ENCODE measurements at regions not wholly inside any gene's neighbourhood (a gene's known extent, or its start where the extent isn't known, plus 50 kb on each side); places are given as distances from the start of the nearest gene placed in this dataset.
A peak's percentile ranks its signal among the peaks of the same experiment; 100 is the strongest.
"Not testable (repeated sequence)": the region's sequence is repeated elsewhere in the genome, so short reads cannot be mapped to it uniquely, and the experiment has no call there.

DNA sequence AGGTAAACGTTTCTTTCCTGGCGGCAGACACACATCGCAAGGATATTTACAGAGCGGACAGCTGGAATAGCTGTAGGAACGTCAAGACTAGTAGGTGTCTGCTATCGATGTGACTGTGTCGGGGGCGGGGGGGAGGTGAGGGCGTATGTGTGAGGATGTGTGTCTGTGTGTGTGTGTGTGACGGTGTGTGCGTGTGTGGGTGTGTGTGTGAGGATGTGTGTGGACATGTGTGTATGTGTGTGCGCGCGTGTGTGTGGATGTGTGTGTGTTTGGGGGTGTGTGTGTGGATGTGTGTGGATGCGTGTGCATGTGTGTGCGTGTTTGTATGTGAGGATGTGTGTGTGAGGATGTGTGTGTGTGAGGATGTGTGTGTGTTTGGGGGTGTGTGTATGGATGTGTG lies 55.4 kb downstream of the PNMA6F start:
- H3K9me3 Mint-ChIP-seq; H3K4me3 Mint-ChIP-seq; DNase-seq (ENCODE audit: extremely low spot score, unreplicated experiment); H3K27ac Mint-ChIP-seq; H3K36me3 Mint-ChIP-seq; H3K27me3 Mint-ChIP-seq; H3K4me1 Mint-ChIP-seq (ENCODE audit: unreplicated experiment): not testable (repeated sequence)

DNA sequence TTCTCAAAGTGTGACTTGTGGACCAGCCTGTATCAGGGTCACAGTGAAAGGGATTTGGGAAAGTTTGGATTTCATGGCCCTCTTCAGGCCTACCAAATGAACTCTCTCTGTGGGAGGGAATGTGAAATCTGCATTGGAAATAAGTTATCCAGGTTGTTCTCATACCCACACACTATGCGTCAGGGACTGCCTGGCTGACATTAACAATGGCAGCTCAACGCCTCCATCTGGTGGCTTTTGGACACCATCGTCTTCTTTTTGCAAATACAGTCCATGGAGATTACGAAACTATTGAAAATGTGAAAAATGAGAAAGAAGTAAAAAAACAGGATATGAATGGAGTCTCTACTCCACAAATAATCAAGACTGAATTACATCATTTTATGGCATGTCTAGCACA lies 61.1 kb downstream of the PNMA6F start:
- not testable (repeated sequence) for H3K4me3 Mint-ChIP-seq; H3K4me1 Mint-ChIP-seq (ENCODE audit: unreplicated experiment); H3K36me3 Mint-ChIP-seq; H3K27me3 Mint-ChIP-seq; DNase-seq (ENCODE audit: extremely low spot score, unreplicated experiment); H3K9me3 Mint-ChIP-seq; H3K27ac Mint-ChIP-seq

DNA sequence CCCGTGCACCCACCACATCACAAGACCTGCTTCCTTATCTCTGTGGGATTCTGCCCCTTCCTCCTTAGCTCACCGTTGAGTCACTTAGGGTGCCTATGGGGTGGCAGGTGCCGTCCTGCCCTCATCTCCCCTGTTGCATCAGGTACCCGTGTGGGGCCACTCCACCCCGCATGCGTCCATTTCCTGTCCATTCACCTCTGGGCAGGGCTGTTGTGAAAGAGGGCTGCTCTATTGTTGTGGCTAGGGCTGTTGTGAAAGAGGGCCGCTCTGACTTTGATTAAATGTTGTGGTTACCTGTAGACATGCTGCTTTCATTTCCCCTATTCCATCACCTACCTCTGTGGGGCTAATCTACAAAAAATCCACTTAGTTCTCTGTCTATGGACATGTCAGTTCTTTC lies 68.3 kb downstream of the PNMA6F start:
- H3K4me3 Mint-ChIP-seq; H3K4me1 Mint-ChIP-seq (ENCODE audit: unreplicated experiment); H3K27ac Mint-ChIP-seq; DNase-seq (ENCODE audit: extremely low spot score, unreplicated experiment); H3K27me3 Mint-ChIP-seq; H3K36me3 Mint-ChIP-seq; H3K9me3 Mint-ChIP-seq: not testable (repeated sequence)

DNA sequence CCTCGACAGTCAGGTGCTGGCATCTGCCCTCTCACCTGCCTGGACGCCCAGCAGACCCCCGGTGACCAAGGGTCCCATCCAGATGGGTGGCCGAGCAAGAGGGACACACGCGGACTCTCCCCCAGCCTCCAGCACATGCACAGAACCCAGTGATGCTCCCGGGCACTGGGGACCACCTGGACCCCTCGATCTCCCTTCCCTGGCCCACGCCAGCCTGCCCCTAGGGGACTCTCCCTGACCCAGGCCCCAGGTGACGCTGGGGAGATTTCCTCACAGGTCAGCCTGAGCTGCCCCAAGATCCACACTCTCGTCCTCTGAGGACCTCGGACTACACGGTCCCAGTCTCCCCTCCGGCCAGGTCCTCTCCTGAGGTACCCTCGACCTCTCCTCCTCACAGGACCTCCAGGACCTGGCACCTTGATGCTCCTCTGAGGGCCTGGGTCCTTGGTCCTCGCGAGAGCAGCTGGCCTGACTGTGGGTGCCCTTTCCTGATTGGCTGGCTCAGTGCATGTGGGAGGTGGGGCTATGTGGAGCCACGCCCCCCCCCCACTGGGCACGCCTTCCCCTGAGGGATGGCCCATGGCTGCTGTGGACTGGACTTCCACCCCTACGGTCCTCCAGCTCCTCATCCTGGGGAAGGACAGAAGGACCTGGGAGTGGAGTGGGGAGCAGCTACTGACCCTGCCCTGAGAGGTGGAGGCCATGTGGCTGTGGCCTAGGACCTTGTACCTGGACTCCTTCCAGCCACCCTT lies 69.0 kb downstream of the PNMA6F start:
- H3K36me3 Mint-ChIP-seq; H3K4me3 Mint-ChIP-seq; H3K27me3 Mint-ChIP-seq; H3K9me3 Mint-ChIP-seq; H3K27ac Mint-ChIP-seq; H3K4me1 Mint-ChIP-seq (ENCODE audit: unreplicated experiment); DNase-seq (ENCODE audit: extremely low spot score, unreplicated experiment): not testable (repeated sequence)

DNA sequence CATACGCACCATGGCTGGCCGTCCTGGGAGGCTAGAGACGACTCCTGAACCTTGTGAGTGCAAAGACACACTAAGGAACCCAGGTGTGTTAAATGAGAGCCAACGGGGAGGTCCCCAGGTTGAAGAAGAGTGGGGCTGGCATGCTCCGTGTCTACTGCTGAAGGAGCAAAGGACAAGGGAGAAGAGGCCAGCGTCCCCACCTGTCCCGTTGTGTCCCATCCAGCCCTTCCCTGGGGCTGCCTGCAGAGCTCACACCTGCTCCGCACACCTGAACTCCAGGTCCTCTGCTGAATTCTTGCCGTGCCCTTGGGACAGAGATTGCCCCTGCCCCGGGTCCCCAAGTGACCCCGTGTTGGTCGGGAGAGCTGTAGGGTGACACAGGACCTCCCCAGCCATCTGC lies 69.6 kb downstream of the PNMA6F start:
- DNase-seq (ENCODE audit: extremely low spot score, unreplicated experiment); H3K36me3 Mint-ChIP-seq; H3K27ac Mint-ChIP-seq; H3K4me3 Mint-ChIP-seq; H3K9me3 Mint-ChIP-seq; H3K27me3 Mint-ChIP-seq; H3K4me1 Mint-ChIP-seq (ENCODE audit: unreplicated experiment): not testable (repeated sequence)

DNA sequence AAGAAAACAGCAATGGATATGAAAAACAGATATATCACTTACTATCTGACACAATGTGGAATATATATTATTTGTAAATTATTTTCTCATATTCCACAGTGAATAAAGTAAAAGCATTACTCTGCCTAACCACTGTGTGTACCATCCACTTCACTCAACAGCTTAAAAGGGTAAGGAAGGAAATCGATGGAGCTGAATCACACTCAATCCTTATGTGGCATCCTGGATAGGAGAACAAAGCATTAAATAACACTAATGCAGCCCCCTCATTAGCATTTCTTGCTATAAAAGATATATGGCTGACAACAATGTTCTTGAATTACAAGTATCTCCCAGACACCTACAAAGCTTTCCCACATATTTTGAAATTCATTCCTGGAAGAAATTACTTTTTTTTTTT lies 70.8 kb downstream of the PNMA6F start:
- H3K4me3 Mint-ChIP-seq; DNase-seq (ENCODE audit: extremely low spot score, unreplicated experiment); H3K27ac Mint-ChIP-seq; H3K27me3 Mint-ChIP-seq; H3K36me3 Mint-ChIP-seq; H3K4me1 Mint-ChIP-seq (ENCODE audit: unreplicated experiment); H3K9me3 Mint-ChIP-seq: not testable (repeated sequence)

DNA sequence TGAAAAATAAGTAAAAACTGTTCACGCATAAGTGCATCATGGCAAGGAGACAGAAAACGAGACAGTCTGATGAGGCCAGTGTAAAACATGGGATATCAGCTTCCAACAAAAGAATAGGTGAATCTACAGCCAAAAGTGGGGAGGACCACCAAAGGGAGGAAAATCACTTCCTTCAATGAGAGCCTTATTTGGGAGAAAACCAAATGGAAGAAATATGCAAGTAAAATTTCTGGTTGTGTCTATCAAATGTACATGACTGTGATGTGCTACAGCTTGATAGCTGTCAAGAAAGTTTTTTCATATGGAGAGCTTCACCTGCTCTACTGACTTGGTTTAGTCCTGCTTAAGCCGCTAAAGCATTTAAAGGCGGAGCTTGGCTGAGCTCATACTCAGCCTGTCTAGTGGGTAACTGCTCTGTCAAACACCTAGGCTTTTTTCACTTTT lies 66.2 kb downstream of the MAGEA1 start:
- Mint-ChIP-seq H3K9me3 (no peaks in the 10 kb centered on the region), H3K36me3 (no peaks in the 10 kb centered on the region), H3K4me1 (ENCODE audit: unreplicated experiment) (peaks cover 4% of the 10 kb centered on the region), H3K27me3 (no peaks in the 10 kb centered on the region), H3K27ac (peak overlapping the region; percentile 79), H3K4me3 (peak overlapping the region; percentile 75)
- DNase-seq (ENCODE audit: extremely low spot score, unreplicated experiment): no peak
- TF ChIP-seq, protein P1, sequence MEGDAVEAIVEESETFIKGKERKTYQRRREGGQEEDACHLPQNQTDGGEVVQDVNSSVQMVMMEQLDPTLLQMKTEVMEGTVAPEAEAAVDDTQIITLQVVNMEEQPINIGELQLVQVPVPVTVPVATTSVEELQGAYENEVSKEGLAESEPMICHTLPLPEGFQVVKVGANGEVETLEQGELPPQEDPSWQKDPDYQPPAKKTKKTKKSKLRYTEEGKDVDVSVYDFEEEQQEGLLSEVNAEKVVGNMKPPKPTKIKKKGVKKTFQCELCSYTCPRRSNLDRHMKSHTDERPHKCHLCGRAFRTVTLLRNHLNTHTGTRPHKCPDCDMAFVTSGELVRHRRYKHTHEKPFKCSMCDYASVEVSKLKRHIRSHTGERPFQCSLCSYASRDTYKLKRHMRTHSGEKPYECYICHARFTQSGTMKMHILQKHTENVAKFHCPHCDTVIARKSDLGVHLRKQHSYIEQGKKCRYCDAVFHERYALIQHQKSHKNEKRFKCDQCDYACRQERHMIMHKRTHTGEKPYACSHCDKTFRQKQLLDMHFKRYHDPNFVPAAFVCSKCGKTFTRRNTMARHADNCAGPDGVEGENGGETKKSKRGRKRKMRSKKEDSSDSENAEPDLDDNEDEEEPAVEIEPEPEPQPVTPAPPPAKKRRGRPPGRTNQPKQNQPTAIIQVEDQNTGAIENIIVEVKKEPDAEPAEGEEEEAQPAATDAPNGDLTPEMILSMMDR (conservative IDR thresholded peaks at IDR 0.05): no peak

DNA sequence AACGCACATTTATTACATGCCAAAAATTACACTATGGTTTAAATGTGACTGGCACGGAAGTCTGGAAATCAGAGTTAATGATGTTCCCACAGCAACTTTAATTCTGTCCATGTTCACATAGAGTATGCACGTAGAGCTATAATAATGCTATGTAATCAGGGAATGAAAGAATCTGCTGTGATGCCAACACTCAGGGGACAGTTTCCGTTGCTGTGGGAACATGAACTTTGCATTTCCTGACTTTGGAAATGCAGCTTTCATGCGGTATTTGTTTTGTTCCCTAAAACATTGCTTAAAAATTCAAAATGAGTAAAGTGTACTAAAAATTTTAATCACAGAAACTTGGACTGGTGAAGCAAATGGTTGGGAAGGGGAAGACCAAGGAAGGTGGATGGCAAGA lies 65.7 kb downstream of the MAGEA1 start:
- Mint-ChIP-seq H3K4me3 (peak overlapping the region; percentile 75), H3K36me3 (no peaks in the 10 kb centered on the region), H3K27me3 (peaks cover 4% of the 10 kb centered on the region)

More for the DNA sequence above, 65.7 kb downstream of the MAGEA1 start:
- H3K9me3 Mint-ChIP-seq: no peaks in the 10 kb centered on the region
- H3K4me1 Mint-ChIP-seq (ENCODE audit: unreplicated experiment): peaks cover 4% of the 10 kb centered on the region
- DNase-seq (ENCODE audit: extremely low spot score, unreplicated experiment): no peak
- H3K27ac Mint-ChIP-seq: peak overlapping the region; percentile 79
- TF ChIP-seq, protein P1 (conservative IDR thresholded peaks at IDR 0.05): no peak

All from type B pancreatic cell (in vitro differentiated cells).